WERI-Rb-1 (cell line): ENCODE measurements at regions not wholly inside any gene's neighbourhood (a gene's known extent, or its start where the extent isn't known, plus 50 kb on each side); places are given as distances from the start of the nearest gene placed in this dataset.

Source experiments
- DNase-seq: peaks from one replicate; pipeline ENCODE4 v3.0.0-alpha.2; 2020
- H3K27ac ChIP-seq: fragments of 250-450 bp; sonication (Bioruptor Pico); 2 replicates; pipeline ENCODE4 v1.5.1; 2020; ENCODE audit warnings: mild to moderate bottlenecking, moderate library complexity
- H3K27me3 ChIP-seq: fragments of 250-450 bp; sonication (Bioruptor Pico); 2 replicates; pipeline ENCODE4 v1.5.1; 2021; ENCODE audit warnings: mild to moderate bottlenecking, low read depth, moderate library complexity; ENCODE audit not compliant: insufficient read depth, severe bottlenecking
- H3K36me3 ChIP-seq: fragments of 250-450 bp; sonication (Bioruptor Pico); 2 replicates; pipeline ENCODE4 v1.5.1; 2020; ENCODE audit warnings: mild to moderate bottlenecking, moderate library complexity
- H3K4me3 ChIP-seq: 2 replicates; pipeline ENCODE4 v1.5.1; 2011; ENCODE audit warnings: low read depth, mild to moderate bottlenecking, control low read depth, low read length
- H3K9me3 ChIP-seq: fragments of 250-450 bp; sonication (Bioruptor Pico); 2 replicates; pipeline ENCODE4 v1.5.1; 2021; ENCODE audit warnings: mild to moderate bottlenecking, moderate library complexity; ENCODE audit not compliant: severe bottlenecking
- TF ChIP-seq, protein P1 (sequence below): IDR thresholded peaks from 2 replicates; pipeline ENCODE4 v1.5.1; 2011; ENCODE audit warnings: low read depth, mild to moderate bottlenecking, control low read depth, inconsistent platforms, low read length

DNA sequence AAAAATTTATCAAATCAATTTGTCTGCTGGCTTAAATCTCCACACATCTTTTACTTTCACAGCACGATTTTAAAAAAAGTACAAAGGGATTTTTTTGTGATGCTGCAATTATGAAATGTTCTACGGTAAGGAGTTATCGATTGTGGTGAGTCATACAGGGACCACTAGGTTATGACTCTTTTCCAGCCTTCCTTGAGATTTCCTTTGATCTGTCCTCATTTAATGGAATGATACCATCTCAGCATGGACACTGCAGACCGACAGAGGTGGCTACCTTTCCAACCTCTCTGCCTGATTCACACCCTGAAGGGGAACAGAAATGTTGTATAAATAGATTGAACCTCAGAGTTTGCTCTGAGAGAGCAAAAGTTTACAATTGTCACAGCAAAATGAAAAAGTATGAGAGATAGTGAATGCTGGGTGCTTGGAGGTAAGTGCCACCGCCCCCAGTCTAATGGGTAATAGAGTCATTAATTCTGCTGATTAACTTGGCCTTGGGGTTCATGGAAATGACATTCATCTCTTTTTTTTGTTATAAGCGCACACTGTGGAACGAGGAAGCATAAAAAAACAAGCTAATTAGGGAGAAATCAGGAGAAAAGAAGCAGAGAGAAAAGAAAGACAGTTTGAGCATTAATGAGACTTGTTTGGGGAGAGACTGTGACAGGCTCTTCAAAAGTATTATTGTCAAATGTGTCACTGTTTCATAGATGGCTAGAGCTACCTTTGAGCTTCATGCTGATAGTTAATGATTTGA lies 306.0 kb downstream of the RNF144B start:
- TF ChIP-seq, protein P1, sequence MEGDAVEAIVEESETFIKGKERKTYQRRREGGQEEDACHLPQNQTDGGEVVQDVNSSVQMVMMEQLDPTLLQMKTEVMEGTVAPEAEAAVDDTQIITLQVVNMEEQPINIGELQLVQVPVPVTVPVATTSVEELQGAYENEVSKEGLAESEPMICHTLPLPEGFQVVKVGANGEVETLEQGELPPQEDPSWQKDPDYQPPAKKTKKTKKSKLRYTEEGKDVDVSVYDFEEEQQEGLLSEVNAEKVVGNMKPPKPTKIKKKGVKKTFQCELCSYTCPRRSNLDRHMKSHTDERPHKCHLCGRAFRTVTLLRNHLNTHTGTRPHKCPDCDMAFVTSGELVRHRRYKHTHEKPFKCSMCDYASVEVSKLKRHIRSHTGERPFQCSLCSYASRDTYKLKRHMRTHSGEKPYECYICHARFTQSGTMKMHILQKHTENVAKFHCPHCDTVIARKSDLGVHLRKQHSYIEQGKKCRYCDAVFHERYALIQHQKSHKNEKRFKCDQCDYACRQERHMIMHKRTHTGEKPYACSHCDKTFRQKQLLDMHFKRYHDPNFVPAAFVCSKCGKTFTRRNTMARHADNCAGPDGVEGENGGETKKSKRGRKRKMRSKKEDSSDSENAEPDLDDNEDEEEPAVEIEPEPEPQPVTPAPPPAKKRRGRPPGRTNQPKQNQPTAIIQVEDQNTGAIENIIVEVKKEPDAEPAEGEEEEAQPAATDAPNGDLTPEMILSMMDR = no peak

GRCh38 chr6:18693881-18694280 lies 306.7 kb downstream of the RNF144B start:
- Histone ChIP-seq H3K27me3 (no peaks in the 10 kb centered on the region), H3K4me3 (no peak overlapping the region), H3K9me3 (no peaks in the 10 kb centered on the region), H3K27ac (no peak overlapping the region), H3K36me3 (no peaks in the 10 kb centered on the region)
- DNase-seq = no peak
- TF ChIP-seq, protein P1 = no peak

More for the DNA sequence above, 306.0 kb downstream of the RNF144B start:
- Histone ChIP-seq H3K9me3 (no peaks in the 10 kb centered on the region), H3K27me3 (no peaks in the 10 kb centered on the region), H3K4me3 (no peak overlapping the region), H3K27ac (no peak overlapping the region), H3K36me3 (no peaks in the 10 kb centered on the region)
- DNase-seq = no peak

DNA sequence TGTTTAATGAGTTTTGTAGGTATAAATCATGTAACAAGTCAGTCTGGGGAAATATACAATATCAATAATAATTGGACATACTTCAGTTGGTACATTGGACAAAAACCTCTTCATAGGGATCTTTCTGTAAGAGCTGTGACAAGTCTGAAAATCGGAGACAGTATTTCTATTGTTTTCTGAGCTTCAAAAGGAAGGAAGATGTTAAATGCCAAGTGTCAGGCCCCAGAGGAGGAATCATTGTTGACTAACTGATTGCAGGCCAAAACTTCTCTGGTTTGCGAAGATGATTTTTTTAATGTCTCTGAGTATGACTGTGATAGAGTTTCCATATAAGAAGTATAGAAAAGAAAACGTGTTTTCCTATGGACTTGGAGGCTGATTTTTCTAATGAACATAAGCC lies 316.4 kb downstream of the RNF144B start:
- no peak overlapping the region for H3K27ac ChIP-seq
- no peak for DNase-seq
- H3K36me3 ChIP-seq = no peaks in the 10 kb centered on the region
- no peaks in the 10 kb centered on the region for H3K27me3 ChIP-seq
- TF ChIP-seq, protein P1 = no peak
- no peaks in the 10 kb centered on the region for H3K9me3 ChIP-seq
- no peak overlapping the region for H3K4me3 ChIP-seq

DNA sequence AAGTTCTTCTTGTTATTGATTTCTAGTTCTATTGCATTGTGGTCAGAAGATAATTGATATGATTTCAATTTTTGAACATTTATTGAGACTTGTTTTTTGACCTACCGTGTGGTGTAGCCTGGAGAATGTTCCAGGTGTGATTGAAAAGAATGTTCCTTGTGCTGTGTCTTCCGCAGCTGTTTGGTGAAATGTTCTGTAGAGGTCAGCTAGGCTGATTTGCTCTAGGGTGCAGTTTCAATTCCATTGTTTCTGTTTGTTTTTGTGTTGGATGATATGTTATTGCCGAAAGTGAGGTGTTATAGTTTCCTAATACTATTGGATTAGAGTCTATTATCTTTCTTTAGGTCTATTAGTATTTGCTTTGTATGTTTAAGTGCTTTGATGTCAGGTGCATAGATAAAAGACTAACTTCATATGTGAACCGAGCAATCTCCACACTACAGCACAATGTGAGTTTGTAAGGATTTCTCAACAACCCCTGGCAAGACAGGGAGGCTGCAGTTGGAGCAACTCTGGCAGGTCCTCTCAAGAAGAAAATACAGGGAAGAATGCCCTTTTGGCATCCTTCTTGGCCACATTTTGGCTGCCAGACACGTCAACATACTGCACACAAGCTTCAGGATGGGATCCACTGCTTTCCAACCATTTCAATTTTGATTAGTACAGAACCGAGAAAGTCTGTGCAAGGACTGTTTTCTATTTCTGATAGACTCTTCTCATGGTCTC lies 320.7 kb downstream of the RNF144B start:
- DNase-seq = no peak
- no peaks in the 10 kb centered on the region for H3K9me3 ChIP-seq
- TF ChIP-seq, protein P1 = no peak
- no peaks in the 10 kb centered on the region for H3K27me3 ChIP-seq
- no peaks in the 10 kb centered on the region for H3K36me3 ChIP-seq
- H3K4me3 ChIP-seq = no peak overlapping the region
- H3K27ac ChIP-seq = no peak overlapping the region

DNA sequence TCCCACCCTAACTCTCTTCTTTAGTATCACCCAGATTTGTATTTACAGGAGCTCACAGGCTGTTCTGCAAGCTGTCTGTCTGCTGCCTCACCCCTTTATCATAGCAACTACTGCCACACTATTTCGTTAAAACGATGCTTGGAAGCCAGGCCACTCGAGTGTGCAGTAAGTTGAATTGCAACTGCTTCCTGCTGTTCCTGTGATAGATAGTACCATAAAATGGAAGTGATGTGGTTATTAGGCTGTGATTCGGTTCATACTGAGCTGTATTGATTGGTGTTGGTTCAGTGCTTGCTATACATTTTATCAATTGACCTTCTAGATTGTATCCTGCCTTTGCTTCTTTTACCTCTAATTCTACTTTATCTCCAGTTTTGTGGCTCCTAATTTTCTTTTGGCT lies 325.4 kb downstream of the RNF144B start:
- TF ChIP-seq, protein P1 = no peak
- H3K27me3 ChIP-seq = no peaks in the 10 kb centered on the region

More for the DNA sequence above, 325.4 kb downstream of the RNF144B start:
- Histone ChIP-seq H3K9me3 (no peaks in the 10 kb centered on the region), H3K27ac (no peak overlapping the region), H3K4me3 (no peak overlapping the region), H3K36me3 (no peaks in the 10 kb centered on the region)
- no peak for DNase-seq
